GM18499 (cell line): ENCODE measurements at regions not wholly inside any gene's neighbourhood (a gene's known extent, or its start where the extent isn't known, plus 50 kb on each side); places are given as distances from the start of the nearest gene placed in this dataset.
"Not testable (repeated sequence)": the region's sequence is repeated elsewhere in the genome, so short reads cannot be mapped to it uniquely, and the experiment has no call there.

ENCODE experiments used
- ATAC-seq: cut with Tn5 transposase; IDR thresholded peaks from one replicate; pipeline ENCODE4 v1.9.1; 2021; ENCODE audit warnings: moderate number of reproducible peaks; ENCODE audit not compliant: insufficient read depth, unreplicated experiment

DNA sequence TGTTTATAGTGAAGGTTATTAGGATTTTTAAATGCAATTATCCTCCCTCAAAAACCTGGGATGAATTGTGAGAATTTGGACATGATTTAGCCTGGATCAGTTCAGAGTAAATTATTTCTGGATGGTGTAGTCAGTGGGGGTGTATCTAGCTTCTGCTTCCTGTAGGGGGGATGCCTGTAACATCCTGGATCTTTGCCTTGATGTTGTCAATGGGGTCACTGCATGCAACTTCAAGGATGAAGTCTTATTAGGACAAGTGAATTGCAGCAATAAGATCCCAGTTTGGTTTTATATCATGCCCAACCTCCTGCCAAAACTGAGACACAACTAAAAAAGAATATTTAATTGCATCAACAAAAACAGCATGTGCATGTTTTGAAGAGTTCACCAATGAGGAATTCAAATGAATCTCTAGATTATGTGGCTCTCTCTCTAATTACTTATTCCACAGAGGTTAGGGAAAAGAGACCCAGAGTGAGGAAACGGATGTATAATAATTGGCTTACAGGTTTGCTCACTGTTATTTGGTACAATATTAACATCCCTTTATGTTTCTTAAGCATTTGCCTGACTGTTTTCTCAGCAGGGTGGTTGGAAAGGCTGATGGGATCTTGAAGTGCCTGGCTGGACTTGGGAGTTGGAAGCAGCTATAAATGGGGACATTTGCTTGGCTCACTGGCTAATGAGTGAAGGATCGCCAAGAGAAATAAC is 159.8 kb downstream of the HS3ST3B1 start:
- no peak for ATAC-seq

DNA sequence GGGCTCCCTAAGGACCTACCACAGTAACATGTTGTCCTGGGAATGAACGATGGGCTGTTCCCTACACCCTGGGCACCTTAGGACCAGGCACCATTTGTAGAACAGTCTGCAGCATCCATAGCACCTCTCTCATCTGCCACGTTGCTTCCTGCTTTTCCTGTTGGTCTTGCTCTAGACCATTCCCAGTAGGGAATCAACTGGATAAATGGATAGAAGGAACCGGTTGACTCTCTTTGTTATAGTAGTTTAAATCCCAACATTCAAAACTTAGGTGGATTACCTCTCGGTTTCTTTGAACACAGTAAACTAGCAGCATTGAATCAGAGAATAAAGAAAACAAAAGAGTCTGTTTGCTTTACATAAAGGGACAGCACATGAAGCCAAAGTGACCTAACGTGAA is 159.1 kb downstream of the HS3ST3B1 start:
- no peak for ATAC-seq

DNA sequence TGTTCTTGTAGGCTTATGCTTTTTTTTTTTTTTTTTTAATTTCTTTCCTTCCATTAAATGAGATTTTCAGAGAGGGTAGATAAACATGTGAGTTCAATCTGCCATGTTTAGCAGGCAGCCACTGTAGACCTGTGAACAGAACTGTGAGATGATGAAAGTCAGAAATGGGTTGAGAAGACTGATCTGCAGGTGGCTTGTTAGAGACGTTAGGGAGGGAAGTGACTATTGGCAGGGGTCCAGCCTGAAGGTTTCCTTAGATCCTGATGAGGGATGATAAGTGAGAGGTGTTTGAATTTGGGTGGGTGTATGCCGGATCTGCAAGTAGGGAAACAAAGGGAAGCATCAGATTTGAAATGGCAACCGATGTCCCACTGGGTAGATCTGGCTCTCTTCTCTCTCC is 157.8 kb downstream of the HS3ST3B1 start:
- ATAC-seq, result no peak

DNA sequence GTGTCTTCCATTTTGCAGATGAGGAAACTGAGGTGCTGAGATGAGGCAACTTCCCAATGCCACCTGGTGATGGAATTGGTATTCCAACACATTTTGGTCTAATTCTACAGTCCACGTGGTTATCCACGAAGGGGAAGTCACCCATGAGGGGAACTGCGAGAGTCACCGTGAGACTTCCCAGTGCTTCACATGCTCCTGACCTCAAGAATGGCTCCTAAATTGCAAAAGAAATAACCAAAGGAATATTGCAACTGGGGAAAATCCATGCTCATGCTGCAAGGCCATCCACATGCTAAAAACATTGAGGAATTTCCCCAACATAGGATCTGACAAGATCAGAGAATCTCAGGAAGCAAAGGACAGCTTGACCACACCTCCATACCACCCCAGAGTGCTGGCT is 153.9 kb downstream of the HS3ST3B1 start:
- no peak for ATAC-seq

DNA sequence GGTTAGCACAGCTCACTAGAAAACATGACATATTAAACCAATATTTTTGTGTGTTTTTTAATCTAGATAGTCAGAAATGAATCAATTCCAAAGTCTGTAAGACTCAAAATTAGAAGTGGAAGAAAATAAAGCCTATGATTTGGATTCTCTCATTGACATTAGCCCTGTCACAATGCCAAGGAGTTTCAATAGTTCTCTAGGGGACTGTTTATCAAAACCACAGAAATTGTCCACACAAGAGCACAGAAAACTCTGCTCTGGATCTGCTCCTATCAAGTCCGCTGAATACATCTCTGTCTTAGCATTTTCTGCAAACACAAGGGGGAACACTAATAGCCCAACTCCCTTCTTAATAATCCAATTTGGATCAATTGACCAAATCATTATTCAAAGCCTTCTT is 152.0 kb downstream of the HS3ST3B1 start:
- no peak for ATAC-seq

DNA sequence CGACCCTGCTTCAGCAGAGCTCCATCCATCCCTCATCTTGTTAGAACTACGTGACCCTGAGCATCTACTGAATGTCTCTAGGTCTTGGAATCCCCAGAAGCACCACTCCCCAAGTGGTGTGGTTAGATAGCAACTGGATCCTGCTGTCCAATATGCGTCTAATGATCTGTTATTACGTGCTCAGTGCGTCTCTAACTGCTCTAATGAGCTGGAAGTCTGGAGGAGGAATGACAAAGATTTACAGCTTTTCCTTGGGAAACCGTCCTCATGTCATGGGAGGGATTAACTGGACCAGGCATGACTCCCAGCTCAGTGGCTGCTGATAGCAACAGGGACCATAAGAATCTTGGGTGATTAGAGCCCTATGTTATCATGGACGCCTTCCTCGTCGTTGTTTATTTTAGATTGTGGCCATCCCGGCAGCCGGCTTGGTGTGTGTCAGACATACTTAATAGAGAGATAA is 150.9 kb downstream of the HS3ST3B1 start:
- ATAC-seq, result no peak

DNA sequence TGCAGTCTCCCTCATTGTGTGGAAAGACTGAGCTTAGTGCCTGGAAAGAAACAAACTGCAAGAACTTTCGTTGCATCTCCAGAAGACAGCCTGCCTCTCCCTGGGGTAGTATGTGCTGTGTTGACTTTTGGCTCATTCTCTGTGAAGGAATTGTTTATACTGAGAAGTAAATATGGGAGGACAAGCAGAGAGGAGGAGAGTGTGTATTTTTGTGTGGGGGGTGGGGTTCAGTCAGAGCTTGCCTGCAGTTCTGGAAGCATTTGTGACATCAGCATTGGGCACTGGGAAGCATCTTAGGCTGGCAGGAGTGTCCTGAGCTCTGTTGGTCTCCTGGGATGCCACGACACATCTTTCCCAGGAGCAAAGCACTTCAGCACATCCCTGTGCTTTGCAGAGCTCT is 147.9 kb downstream of the HS3ST3B1 start:
- ATAC-seq, result no peak

DNA sequence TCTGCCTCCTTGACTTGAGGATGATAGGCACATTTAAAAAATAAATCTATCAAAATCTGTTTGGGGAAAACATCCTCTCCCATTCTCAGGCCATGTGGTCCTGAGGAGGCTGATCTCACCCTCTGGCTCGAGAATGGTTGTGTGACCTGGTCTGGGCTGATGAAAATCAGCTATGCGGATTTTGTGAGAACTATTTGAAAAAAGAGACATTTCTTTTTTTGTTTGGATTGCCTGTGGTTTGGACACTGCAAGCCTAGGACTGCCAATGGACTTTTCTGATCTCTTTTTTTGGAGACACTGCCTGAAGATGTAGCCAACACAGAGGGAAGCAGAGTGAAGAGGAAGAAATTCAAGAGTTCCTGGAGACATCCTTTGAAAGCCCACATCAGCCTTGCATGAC is 145.9 kb downstream of the HS3ST3B1 start:
- no peak for ATAC-seq

DNA sequence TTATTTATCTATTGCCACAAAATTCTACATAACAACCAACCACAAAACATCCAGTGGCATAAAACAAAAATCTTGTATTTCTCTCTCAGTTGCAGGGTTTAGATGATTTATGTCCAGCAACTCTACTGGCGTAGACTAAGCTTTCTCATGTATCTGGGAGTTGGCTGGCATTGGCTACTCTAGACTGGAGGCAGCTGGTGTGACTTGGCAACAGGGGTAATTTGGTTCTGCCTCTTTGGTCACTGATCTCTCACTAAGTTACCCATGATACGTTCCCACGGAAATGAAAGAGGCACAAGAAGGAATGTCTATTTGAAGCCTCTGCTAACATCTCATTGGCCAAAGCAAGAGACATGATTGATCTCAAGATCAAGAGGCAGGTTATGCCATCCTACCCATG is 144.0 kb downstream of the HS3ST3B1 start:
- no peak for ATAC-seq

DNA sequence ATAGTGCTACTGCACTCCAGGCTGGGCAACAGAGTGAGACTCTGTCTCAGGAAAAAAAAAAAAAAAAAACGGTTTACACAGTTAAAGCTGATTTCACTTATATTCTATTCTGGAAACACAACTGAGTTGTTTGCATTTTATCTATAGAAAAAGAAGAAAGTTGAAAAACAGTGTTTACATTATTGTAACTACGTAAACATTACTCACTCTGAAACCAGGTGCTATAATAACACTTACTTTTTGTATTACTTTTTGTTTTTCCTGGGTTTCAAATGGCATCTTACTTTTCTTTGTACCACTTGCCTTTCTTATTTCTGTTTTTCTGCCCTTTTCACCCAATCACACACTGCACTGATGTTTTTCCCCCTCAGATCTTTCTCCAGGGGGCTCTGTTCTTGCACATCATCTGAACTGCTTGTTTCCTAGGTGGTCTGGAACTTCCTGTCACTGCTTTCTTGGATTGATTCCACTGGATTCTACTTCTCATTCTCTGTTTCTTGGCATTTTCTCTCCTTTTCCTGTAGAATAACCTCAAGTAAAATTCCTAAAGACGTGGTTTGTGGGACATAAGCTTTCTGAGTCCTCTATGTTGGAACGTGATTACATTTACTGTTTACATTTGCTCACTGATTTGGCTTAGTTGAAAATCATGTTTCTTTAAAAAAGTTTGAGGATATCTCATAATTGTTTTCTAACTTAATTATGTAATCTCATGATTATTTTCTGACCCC is 142.1 kb downstream of the HS3ST3B1 start:
- no peak for ATAC-seq

DNA sequence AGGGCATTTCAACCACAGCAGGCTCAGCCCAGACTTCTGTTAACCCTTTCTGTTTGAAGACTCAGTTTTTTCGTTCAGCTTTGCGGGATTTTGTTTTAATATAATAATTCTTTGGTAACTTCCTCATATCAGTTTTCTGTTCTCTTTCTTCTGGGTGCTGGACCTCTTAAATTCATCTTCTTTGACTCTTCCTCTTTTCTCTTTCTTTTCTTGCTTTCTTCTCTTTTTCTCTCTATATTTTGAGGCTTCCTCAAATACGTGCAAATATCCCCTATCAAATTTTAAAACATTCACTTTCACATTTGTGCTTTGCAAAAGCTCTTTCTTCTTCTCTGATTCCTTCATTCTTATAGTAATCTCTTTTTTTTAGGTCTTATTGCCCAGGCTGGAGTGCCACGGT is 136.3 kb downstream of the HS3ST3B1 start:
- ATAC-seq, result no peak

DNA sequence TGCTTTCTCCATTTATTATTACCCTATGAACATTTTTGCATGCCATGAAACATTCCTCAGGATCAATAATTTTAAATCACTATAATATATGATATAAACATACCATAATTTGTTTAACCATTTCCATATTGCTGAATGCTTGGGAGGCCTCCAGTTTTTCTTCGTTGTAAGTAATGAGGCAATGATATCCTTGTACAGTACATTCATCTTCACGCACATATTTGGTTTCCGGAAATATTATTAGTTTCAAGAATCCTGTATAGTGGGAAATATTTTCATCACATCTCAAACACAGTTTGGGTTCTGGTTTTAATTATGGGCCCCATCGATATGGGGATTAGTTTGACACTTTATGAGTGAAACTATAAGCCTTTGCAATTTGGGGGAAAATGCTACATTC is 135.4 kb downstream of the HS3ST3B1 start:
- no peak for ATAC-seq

DNA sequence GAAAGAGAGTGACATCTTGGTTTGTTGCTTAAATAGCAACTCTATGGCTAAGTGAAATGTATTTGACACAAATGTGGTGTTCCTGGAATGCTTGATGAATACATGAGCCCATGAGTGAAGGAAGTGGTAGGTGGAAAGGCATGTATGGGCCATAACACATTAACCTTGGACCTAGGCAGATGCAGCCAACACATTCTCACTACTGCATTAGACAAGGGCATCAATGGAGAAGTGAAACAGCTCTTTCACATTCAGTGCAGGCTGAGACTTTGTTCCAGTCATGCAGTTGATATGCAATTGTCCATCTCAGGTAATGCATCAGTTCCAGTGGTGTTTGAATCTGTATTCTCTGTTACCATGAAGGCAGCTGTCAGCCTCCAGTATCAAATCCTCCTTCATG is 133.6 kb downstream of the HS3ST3B1 start:
- ATAC-seq, result no peak

DNA sequence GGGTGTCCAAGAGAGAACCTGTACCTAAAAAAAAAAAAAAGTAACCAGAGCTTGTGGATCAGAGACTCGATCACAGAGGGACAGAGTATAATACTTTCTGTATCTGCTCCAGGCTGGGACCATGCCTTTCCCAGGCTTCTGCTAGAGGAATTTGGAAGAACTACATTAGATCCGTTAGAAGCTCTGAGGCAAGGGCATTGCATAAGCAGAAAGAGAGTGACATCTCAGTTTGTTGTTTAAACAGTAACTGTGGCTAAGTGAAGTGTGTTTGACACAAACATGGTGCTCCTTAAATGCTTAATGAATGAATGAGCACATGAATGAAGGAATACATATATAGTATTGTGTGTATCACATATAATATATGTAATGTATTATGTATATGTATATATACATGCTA is 131.2 kb downstream of the HS3ST3B1 start:
- ATAC-seq, result no peak

DNA sequence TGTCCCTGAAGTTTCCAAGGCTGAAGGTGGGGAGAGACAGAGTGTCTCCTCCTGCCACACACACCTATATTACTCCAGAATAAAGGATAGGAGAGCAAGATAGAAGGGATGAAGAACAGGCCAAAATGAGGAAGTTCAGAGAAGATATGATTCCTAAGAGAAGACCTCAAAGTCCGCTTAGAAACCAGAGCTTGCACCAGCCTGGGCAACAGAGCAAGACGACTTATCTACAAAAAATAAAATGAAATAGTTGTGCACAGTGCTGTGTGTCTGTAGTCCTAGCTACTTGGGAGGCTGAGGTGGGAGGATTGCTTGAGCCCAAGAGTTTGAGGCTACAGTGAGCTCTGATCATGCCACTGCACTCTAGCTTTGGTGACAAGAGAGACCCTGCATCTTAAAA is 128.2 kb downstream of the HS3ST3B1 start:
- no peak for ATAC-seq

DNA sequence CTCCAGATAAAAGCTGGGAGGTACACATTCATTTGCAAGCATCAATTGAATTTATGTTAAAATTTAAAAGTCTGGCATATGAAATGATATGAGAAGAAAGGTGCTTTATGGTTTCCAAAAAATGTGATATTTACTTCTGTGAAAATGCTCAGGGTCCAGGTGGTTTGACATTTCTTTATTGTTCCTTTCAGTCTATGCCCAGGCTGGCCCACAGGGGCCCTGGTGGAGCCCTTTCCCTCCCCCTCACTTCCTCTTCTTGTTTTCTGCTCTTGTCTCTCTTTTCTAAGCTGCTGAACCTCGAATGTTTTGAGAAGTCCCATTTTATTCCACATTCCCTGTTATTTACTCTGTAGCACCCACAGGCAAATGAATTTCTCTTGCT is 127.8 kb downstream of the HS3ST3B1 start:
- no peak for ATAC-seq

DNA sequence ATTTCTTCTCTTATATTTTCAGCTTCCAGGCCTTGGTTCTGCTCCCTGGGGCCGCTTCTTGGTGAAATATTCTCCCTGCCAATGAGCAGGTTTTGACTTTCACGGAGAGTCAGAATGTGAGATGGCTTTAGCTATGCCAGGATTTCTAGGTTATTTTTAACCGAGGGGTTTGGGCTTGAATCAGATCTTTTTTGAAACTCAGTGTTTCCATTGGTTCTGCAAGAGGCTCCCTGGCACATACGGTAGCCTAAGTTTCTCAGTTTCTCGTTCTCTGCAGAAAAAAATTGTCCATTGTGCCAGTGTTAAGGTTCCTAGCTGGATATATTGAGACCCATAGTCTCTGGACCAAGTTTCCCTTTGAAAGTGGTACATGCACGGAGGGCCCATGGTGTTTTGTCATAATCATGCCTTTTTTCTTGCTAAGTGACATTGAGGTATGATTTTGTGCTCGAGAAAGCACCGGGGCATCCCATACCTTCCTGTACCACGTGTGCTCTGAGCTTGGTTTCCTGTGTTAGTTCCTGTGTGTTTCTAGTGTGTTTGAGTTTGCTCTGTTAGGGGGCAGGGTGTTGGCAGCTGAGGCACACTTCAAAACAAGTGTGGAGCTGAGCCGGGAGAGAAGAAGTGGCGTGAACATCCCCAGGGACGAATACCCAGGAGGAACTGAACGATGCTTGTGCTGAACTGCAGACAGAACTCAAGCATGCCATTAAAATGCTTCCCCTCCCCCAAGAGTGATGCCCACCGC is 127.2 kb downstream of the HS3ST3B1 start:
- ATAC-seq, result no peak

DNA sequence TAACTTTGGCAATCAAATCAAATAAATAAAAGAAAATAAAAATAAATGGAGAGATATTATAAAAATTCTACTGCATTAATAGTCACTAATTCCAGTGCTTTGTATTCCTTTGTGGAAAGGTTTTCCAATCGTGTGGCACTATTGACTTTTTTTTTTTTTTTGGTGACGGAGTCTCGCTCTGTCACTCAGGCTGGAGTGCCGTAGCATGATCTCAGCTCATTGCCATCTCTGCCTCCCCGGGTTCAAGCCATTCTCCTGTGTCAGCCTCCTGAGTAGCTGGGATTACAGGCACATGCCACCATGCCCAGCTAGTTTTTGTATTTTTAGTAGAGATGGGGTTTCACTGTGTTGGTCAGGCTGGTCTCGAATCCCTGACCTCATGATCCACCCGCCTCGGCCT is 122.3 kb downstream of the HS3ST3B1 start:
- not testable (repeated sequence) for ATAC-seq

DNA sequence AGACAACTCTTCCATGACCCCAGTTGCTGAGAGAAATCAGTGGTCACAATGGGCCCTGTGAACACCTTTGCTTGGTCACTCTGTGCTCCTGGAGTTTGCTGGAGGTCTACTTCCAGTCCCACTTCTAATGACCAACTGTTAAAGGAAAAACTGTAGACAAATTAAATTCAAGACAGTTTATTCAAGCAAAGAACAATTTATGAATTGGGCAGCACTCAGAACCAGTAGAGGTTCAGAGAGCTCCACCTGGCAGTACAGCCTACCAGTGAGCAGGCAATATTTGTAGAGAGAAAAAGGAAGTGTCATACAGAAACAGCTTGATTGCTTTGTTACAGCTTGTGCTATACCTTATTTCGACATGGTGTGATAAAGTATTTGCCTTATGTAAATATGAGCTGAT is 116.5 kb downstream of the HS3ST3B1 start:
- ATAC-seq, result no peak

DNA sequence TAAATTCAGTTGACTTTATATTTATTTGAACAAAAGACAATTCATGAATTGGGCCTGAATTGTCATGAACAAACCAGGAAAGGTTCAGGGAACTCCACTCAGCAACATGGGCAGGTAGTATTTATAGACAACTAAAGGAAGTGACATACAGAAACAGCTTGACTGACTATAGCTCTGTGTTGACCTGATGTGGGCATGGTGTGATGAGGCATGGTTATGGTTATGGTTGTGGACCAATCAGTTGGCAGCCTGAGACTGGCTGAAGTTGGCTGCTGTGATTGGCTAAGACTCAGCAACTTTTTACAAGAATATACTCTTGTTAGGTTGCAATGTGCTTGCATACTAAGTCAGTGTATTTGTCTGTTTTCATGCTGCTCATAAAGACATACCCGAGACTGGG is 108.4 kb downstream of the HS3ST3B1 start:
- ATAC-seq, result no peak

DNA sequence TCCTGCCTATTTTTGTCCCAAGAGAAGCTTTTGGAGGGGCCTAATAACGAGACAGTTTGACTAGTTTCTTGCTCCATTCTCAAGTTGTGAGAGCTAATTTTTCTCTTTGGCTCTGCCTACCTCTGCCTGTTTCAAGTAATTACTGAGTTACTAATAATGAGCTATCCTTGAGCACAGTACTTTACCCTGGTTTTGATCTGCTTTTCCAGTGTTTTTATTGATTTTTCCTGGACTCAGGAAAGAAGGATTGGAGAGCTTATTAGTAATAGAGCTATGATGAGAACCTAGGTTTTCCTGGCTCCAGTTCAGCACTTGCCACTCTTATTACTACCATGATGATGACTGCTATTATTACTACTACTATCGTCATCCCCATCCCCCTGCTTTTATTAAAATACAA is 106.7 kb downstream of the HS3ST3B1 start:
- no peak for ATAC-seq
